GM23338 (cell line): ENCODE measurements at regions not wholly inside any gene's neighbourhood (a gene's known extent, or its start where the extent isn't known, plus 50 kb on each side); places are given as distances from the start of the nearest gene placed in this dataset.

Source experiments
- ATAC-seq: fragments of 200-7000 bp; cut with Tn5 transposase; 3 replicates; pipeline ENCODE4 v1.9.1; 2020
- DNase-seq: peaks from one replicate; pipeline ENCODE4 v3.0.0-alpha.2; 2015; ENCODE audit warnings: low spot score
- H2AFZ ChIP-seq: fragments of 200-600 bp; sonication (generic); 2 replicates; pipeline ENCODE4 v1.8.0; 2016; ENCODE audit warnings: antibody characterized with exemption, mild to moderate bottlenecking, moderate library complexity
- H3F3A ChIP-seq: fragments of 200-600 bp; sonication (generic); replicated peaks from 2 replicates; pipeline ENCODE4 v1.8.0; 2017; ENCODE audit warnings: antibody characterized with exemption, mixed run types, low read depth
- H3K27ac ChIP-seq: fragments of 200-600 bp; sonication (generic); 2 replicates; pipeline ENCODE4 v1.6.1; 2016; ENCODE audit warnings: low read depth
- H3K27me3 ChIP-seq: fragments of 200-600 bp; sonication (generic); 2 replicates; pipeline ENCODE4 v1.8.0; 2016; ENCODE audit warnings: mild to moderate bottlenecking, mixed run types, moderate library complexity; ENCODE audit not compliant: insufficient read depth
- H3K36me3 ChIP-seq: fragments of 200-600 bp; sonication (generic); 2 replicates; pipeline ENCODE4 v1.8.0; 2016; ENCODE audit warnings: mild to moderate bottlenecking; ENCODE audit not compliant: insufficient read depth
- H3K4me1 ChIP-seq: fragments of 200-600 bp; sonication (generic); 2 replicates; pipeline ENCODE4 v1.8.0; 2016; ENCODE audit warnings: mild to moderate bottlenecking, moderate library complexity; ENCODE audit not compliant: insufficient read depth
- H3K4me2 ChIP-seq: fragments of 200-600 bp; sonication (generic); 2 replicates; pipeline ENCODE4 v1.7.1; 2017; ENCODE audit warnings: mixed run types
- H3K4me3 ChIP-seq: fragments of 200-600 bp; sonication (generic); 2 replicates; pipeline ENCODE4 v1.6.1; 2016; ENCODE audit warnings: mixed run types
- H3K79me2 ChIP-seq: fragments of 200-600 bp; sonication (generic); replicated peaks from 2 replicates; pipeline ENCODE4 v1.8.0; 2017; ENCODE audit warnings: mild to moderate bottlenecking; ENCODE audit not compliant: insufficient read depth
- H3K9me2 ChIP-seq: fragments of 200-600 bp; sonication (generic); 2 replicates; pipeline ENCODE4 v1.8.0; 2017; ENCODE audit not compliant: insufficient read depth
- H4K20me1 ChIP-seq: fragments of 200-600 bp; sonication (generic); replicated peaks from 2 replicates; pipeline ENCODE4 v1.8.0; 2017; ENCODE audit warnings: mild to moderate bottlenecking; ENCODE audit not compliant: insufficient read depth
- H3K27ac Mint-ChIP-seq: 2 replicates; pipeline ENCODE4 v1.8.0; 2020; ENCODE audit warnings: inconsistent platforms, mild to moderate bottlenecking, moderate library complexity, mixed read lengths
- H3K27me3 Mint-ChIP-seq: 3 replicates; pipeline ENCODE4 v1.8.0; 2022; ENCODE audit warnings: low read depth, mild to moderate bottlenecking, moderate library complexity, mixed read lengths, inconsistent platforms; ENCODE audit not compliant: insufficient read depth, poor library complexity
- H3K36me3 Mint-ChIP-seq: 3 replicates; pipeline ENCODE4 v1.8.0; 2021; ENCODE audit warnings: low read depth, mild to moderate bottlenecking, inconsistent platforms, moderate library complexity, mixed read lengths
- H3K4me1 Mint-ChIP-seq: 3 replicates; pipeline ENCODE4 v1.8.0; 2020; ENCODE audit warnings: mild to moderate bottlenecking, inconsistent platforms, mixed read lengths
- H3K4me3 Mint-ChIP-seq: 3 replicates; pipeline ENCODE4 v1.8.0; 2021; ENCODE audit warnings: moderate library complexity, mild to moderate bottlenecking, inconsistent platforms, mixed read lengths
- H3K9me3 Mint-ChIP-seq: 3 replicates; pipeline ENCODE4 v1.8.0; 2020; ENCODE audit warnings: moderate library complexity, mild to moderate bottlenecking, inconsistent platforms, mixed read lengths
- CREB1 ChIP-seq: fragments of 250-450 bp; sonication (Bioruptor Pico); IDR thresholded peaks from 2 replicates; pipeline ENCODE4 v1.5.0; 2020; ENCODE audit warnings: low read depth, mild to moderate bottlenecking, moderate library complexity
- JUNB ChIP-seq: IDR thresholded peaks from one replicate; pipeline ENCODE4 v1.6.1; 2016; ENCODE audit warnings: antibody characterized with exemption; ENCODE audit not compliant: unreplicated experiment
- NANOG ChIP-seq: IDR thresholded peaks from 2 replicates; pipeline ENCODE4 v1.6.1; 2016; ENCODE audit warnings: antibody characterized with exemption, borderline replicate concordance
- POLR2AphosphoS5 ChIP-seq: IDR thresholded peaks from 2 replicates; pipeline ENCODE4 v1.6.1; 2016; ENCODE audit warnings: antibody characterized with exemption, low read depth
- STAT1 ChIP-seq: IDR thresholded peaks from one replicate; pipeline ENCODE4 v1.6.1; 2016; ENCODE audit warnings: antibody characterized with exemption; ENCODE audit not compliant: unreplicated experiment
- ZNF114 ChIP-seq: fragments of 250-450 bp; sonication (Bioruptor Pico); IDR thresholded peaks from 2 replicates; pipeline ENCODE4 v1.5.0; 2020; ENCODE audit warnings: mild to moderate bottlenecking, moderate library complexity
- ZNF331 ChIP-seq: fragments of 250-450 bp; sonication (Bioruptor Pico); IDR thresholded peaks from 2 replicates; pipeline ENCODE4 v1.5.0; 2020; ENCODE audit warnings: low read depth, mild to moderate bottlenecking, moderate library complexity
- TF ChIP-seq, protein P1 (sequence below): IDR thresholded peaks from 2 replicates; pipeline ENCODE4 v1.6.1; 2016; ENCODE audit warnings: antibody characterized with exemption
- TF ChIP-seq, protein P2 (sequence below): fragments of 250-450 bp; sonication (Bioruptor Pico); IDR thresholded peaks from 2 replicates; pipeline ENCODE4 v1.5.0; 2020; ENCODE audit warnings: mild to moderate bottlenecking, moderate library complexity

GRCh38 chr1:193940176-193940575, 753.8 kb upstream of the B3GALT2 start (continued):
- TF ChIP-seq, protein P1, sequence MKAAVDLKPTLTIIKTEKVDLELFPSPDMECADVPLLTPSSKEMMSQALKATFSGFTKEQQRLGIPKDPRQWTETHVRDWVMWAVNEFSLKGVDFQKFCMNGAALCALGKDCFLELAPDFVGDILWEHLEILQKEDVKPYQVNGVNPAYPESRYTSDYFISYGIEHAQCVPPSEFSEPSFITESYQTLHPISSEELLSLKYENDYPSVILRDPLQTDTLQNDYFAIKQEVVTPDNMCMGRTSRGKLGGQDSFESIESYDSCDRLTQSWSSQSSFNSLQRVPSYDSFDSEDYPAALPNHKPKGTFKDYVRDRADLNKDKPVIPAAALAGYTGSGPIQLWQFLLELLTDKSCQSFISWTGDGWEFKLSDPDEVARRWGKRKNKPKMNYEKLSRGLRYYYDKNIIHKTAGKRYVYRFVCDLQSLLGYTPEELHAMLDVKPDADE: no peak
- TF ChIP-seq ZNF114 (CRISPR knock-in tag): no peak
- TF ChIP-seq POLR2AphosphoS5: no peak
- TF ChIP-seq STAT1: no peak
- TF ChIP-seq ZNF331: no peak
- TF ChIP-seq CREB1 (CRISPR knock-in tag): no peak

- peaks cover 8% of the 10 kb centered on the region for H3K4me1 ChIP-seq
- Mint-ChIP-seq H3K4me1 (peaks cover 8% of the 10 kb centered on the region; the same call in 2 of the 3 replicates), H3K36me3 (peaks cover 5% of the 10 kb centered on the region; the same call in 1 of the 3 replicates), H3K27me3 (no peaks in the 10 kb centered on the region), H3K9me3 (no peaks in the 10 kb centered on the region), H3K27ac (no peak overlapping the region), H3K4me3 (no peak overlapping the region)
- H3F3A ChIP-seq: no peaks in the 10 kb centered on the region
- no peak overlapping the region for H3K4me3 ChIP-seq
- H3K27ac ChIP-seq: no peak overlapping the region
- no peaks in the 10 kb centered on the region for H3K79me2 ChIP-seq
- H3K36me3 ChIP-seq: no peaks in the 10 kb centered on the region
- no peak for DNase-seq
- no peaks in the 10 kb centered on the region for H4K20me1 ChIP-seq
- no peaks in the 10 kb centered on the region; the same call in 1 of the 2 replicates for H3K9me2 ChIP-seq
- no peak for ATAC-seq
- no peak overlapping the region for H2AFZ ChIP-seq
- no peaks in the 10 kb centered on the region for H3K27me3 ChIP-seq
- no peak overlapping the region for H3K4me2 ChIP-seq
- TF ChIP-seq JUNB (no peak), NANOG (no peak)
Observed at GRCh38 chr1:193939585-193939984, 753.2 kb upstream of the B3GALT2 start.

DNA sequence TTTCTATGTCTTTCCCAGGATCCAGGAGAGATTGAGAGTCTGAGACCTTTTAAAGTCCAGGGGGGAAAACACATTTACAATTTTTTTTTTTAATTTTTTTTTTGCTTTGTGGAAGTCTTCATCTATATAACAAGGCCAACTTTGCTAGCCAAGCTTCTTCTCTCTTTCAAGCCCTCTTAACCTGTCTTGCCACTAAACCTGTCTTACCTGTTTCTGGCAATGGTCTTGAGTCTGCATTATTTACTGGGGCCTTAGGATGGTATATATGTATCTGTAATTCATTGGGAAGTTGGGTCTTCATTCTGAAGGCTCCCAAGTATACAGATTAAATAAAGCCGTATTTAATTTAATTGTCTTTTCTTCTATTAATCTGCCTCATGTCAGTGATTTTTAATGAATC, 750.9 kb upstream of the B3GALT2 start:
- Mint-ChIP-seq H3K36me3 (peaks cover 5% of the 10 kb centered on the region; the same call in 1 of the 3 replicates), H3K4me3 (no peak overlapping the region), H3K9me3 (no peaks in the 10 kb centered on the region), H3K27me3 (no peaks in the 10 kb centered on the region), H3K27ac (no peak overlapping the region), H3K4me1 (peaks cover 8% of the 10 kb centered on the region)
- no peaks in the 10 kb centered on the region for H3K9me2 ChIP-seq
- peak overlapping the region; percentile 18 for H3K4me2 ChIP-seq
- H3K27me3 ChIP-seq: no peaks in the 10 kb centered on the region
- no peaks in the 10 kb centered on the region for H3K79me2 ChIP-seq
- TF ChIP-seq, protein P1: no peak
- TF ChIP-seq, protein P2, sequence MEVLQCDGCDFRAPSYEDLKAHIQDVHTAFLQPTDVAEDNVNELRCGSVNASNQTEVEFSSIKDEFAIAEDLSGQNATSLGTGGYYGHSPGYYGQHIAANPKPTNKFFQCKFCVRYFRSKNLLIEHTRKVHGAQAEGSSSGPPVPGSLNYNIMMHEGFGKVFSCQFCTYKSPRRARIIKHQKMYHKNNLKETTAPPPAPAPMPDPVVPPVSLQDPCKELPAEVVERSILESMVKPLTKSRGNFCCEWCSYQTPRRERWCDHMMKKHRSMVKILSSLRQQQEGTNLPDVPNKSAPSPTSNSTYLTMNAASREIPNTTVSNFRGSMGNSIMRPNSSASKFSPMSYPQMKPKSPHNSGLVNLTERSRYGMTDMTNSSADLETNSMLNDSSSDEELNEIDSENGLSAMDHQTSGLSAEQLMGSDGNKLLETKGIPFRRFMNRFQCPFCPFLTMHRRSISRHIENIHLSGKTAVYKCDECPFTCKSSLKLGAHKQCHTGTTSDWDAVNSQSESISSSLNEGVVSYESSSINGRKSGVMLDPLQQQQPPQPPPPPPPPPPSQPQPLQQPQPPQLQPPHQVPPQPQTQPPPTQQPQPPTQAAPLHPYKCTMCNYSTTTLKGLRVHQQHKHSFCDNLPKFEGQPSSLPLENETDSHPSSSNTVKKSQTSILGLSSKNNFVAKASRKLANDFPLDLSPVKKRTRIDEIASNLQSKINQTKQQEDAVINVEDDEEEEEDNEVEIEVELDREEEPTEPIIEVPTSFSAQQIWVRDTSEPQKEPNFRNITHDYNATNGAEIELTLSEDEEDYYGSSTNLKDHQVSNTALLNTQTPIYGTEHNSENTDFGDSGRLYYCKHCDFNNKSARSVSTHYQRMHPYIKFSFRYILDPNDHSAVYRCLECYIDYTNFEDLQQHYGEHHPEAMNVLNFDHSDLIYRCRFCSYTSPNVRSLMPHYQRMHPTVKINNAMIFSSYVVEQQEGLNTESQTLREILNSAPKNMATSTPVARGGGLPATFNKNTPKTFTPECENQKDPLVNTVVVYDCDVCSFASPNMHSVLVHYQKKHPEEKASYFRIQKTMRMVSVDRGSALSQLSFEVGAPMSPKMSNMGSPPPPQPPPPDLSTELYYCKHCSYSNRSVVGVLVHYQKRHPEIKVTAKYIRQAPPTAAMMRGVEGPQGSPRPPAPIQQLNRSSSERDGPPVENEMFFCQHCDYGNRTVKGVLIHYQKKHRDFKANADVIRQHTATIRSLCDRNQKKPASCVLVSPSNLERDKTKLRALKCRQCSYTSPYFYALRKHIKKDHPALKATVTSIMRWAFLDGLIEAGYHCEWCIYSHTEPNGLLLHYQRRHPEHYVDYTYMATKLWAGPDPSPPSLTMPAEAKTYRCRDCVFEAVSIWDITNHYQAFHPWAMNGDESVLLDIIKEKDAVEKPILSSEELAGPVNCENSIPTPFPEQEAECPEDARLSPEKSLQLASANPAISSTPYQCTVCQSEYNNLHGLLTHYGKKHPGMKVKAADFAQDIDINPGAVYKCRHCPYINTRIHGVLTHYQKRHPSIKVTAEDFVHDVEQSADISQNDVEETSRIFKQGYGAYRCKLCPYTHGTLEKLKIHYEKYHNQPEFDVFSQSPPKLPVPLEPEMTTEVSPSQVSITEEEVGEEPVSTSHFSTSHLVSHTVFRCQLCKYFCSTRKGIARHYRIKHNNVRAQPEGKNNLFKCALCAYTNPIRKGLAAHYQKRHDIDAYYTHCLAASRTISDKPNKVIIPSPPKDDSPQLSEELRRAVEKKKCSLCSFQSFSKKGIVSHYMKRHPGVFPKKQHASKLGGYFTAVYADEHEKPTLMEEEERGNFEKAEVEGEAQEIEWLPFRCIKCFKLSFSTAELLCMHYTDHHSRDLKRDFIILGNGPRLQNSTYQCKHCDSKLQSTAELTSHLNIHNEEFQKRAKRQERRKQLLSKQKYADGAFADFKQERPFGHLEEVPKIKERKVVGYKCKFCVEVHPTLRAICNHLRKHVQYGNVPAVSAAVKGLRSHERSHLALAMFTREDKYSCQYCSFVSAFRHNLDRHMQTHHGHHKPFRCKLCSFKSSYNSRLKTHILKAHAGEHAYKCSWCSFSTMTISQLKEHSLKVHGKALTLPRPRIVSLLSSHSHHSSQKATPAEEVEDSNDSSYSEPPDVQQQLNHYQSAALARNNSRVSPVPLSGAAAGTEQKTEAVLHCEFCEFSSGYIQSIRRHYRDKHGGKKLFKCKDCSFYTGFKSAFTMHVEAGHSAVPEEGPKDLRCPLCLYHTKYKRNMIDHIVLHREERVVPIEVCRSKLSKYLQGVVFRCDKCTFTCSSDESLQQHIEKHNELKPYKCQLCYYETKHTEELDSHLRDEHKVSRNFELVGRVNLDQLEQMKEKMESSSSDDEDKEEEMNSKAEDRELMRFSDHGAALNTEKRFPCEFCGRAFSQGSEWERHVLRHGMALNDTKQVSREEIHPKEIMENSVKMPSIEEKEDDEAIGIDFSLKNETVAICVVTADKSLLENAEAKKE (CRISPR knock-in tag): 0 out of 2 replicates have a peak, but pooled peaks have one; percentile 39
- H3K36me3 ChIP-seq: no peaks in the 10 kb centered on the region
- DNase-seq (peak; percentile 4), ATAC-seq (no peak)
- peaks cover 8% of the 10 kb centered on the region for H3K4me1 ChIP-seq
- H3K27ac ChIP-seq: no peak overlapping the region
- H2AFZ ChIP-seq: no peak overlapping the region
- no peak overlapping the region for H3K4me3 ChIP-seq
- no peaks in the 10 kb centered on the region for H4K20me1 ChIP-seq
- H3F3A ChIP-seq: no peaks in the 10 kb centered on the region
